HCEC 1CT (cell line): ENCODE measurements at regions not wholly inside any gene's neighbourhood (a gene's known extent, or its start where the extent isn't known, plus 50 kb on each side); places are given as distances from the start of the nearest gene placed in this dataset.

Source experiments
- DNase-seq: peaks from one replicate; pipeline ENCODE4 v3.0.0-alpha.2; 2017

- no peak for DNase-seq
Observed at GRCh38 chr10:35911954-35912353, 269.9 kb upstream of the FZD8 start.

GRCh38 chr10:35911233-35911632 is 269.1 kb upstream of the FZD8 start:
- DNase-seq, result no peak

GRCh38 chr10:35910234-35910633 is 268.1 kb upstream of the FZD8 start:
- DNase-seq, result peak; percentile 96

GRCh38 chr10:35909121-35909720 is 267.1 kb upstream of the FZD8 start:
- no peak for DNase-seq

- no peak for DNase-seq
Observed at GRCh38 chr10:35908451-35908850, 266.4 kb upstream of the FZD8 start.

- DNase-seq, result no peak
Observed at GRCh38 chr10:35907548-35907947, 265.5 kb upstream of the FZD8 start.

GRCh38 chr10:35906155-35906554 is 264.1 kb upstream of the FZD8 start:
- DNase-seq, result no peak

GRCh38 chr10:35903021-35903420 is 260.9 kb upstream of the FZD8 start:
- DNase-seq, result no peak

GRCh38 chr10:35898716-35899440 is 256.8 kb upstream of the FZD8 start:
- DNase-seq, result no peak

GRCh38 chr10:35896001-35896400 is 253.9 kb upstream of the FZD8 start:
- DNase-seq, result peak; percentile 84

GRCh38 chr10:35895331-35895730 is 253.2 kb upstream of the FZD8 start:
- DNase-seq, result no peak

GRCh38 chr10:35892526-35892925 is 250.4 kb upstream of the FZD8 start:
- no peak for DNase-seq

GRCh38 chr10:35890676-35891495 is 248.8 kb upstream of the FZD8 start:
- DNase-seq, result no peak

- DNase-seq, result no peak
Observed at GRCh38 chr10:35889971-35890675, 248.0 kb upstream of the FZD8 start.

GRCh38 chr10:35889226-35889625 is 247.1 kb upstream of the FZD8 start:
- no peak for DNase-seq

GRCh38 chr10:35888400-35888799 is 246.3 kb upstream of the FZD8 start:
- no peak for DNase-seq

GRCh38 chr10:35887685-35888084 is 245.6 kb upstream of the FZD8 start:
- DNase-seq, result no peak

GRCh38 chr10:35885076-35885475 is 243.0 kb upstream of the FZD8 start:
- DNase-seq, result no peak

- DNase-seq, result no peak
Observed at GRCh38 chr10:35884657-35885071, 242.6 kb upstream of the FZD8 start.

- no peak for DNase-seq
Observed at GRCh38 chr10:35882422-35883150, 240.5 kb upstream of the FZD8 start.

- DNase-seq, result no peak
Observed at GRCh38 chr10:35881320-35881719, 239.2 kb upstream of the FZD8 start.

- DNase-seq, result peak; percentile 32
Observed at GRCh38 chr10:35876248-35876647, 234.2 kb upstream of the FZD8 start.
